ENCODE measurements at regions not wholly inside any gene's neighbourhood (a gene's known extent, or its start where the extent isn't known, plus 50 kb on each side); places are given as distances from the start of the nearest gene placed in this dataset.

DNA sequence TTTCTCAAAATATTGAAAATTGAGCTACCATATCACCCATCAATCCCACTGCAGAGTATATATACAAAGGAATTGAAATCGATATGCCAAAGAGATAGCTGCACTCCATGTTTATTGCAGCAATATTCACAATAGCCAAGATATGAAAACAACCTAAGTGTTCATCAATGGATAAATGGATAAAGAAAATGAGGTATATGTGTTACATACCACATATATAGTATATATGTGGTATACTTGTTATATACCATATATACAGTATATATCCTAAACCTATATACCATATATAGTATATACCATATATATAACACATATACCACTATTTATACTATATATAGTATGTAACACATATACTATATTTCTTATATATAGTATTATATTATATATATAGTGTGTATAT is 313.3 kb downstream of the ZNF608 start (continued):
- TF ChIP-seq, protein P1, sequence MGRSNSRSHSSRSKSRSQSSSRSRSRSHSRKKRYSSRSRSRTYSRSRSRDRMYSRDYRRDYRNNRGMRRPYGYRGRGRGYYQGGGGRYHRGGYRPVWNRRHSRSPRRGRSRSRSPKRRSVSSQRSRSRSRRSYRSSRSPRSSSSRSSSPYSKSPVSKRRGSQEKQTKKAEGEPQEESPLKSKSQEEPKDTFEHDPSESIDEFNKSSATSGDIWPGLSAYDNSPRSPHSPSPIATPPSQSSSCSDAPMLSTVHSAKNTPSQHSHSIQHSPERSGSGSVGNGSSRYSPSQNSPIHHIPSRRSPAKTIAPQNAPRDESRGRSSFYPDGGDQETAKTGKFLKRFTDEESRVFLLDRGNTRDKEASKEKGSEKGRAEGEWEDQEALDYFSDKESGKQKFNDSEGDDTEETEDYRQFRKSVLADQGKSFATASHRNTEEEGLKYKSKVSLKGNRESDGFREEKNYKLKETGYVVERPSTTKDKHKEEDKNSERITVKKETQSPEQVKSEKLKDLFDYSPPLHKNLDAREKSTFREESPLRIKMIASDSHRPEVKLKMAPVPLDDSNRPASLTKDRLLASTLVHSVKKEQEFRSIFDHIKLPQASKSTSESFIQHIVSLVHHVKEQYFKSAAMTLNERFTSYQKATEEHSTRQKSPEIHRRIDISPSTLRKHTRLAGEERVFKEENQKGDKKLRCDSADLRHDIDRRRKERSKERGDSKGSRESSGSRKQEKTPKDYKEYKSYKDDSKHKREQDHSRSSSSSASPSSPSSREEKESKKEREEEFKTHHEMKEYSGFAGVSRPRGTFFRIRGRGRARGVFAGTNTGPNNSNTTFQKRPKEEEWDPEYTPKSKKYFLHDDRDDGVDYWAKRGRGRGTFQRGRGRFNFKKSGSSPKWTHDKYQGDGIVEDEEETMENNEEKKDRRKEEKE (IDR thresholded peaks at IDR 0.05), result no peak
- TF ChIP-seq, protein P2, sequence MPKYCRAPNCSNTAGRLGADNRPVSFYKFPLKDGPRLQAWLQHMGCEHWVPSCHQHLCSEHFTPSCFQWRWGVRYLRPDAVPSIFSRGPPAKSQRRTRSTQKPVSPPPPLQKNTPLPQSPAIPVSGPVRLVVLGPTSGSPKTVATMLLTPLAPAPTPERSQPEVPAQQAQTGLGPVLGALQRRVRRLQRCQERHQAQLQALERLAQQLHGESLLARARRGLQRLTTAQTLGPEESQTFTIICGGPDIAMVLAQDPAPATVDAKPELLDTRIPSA (CRISPR knock-in tag; IDR thresholded peaks at IDR 0.05; ENCODE audit: borderline replicate concordance), result no peak

DNA sequence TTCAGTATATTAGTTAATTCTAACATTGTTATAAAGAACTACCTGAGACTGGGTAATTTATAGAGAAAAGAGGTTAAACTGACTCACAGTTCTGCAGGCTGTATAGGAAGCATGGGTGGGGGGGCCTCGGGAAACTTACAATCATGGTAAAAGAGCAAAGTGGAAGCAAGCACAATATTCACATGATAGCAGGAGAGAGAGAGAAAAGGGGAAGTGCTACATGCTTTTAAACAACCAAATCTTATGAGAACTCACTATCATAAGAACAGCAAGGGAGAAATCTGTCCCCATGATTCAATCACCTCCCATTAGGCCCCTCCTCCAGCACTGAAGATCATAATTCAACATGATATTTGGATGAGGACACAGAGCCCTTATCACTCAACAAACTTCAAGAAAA is 324.9 kb downstream of the ZNF608 start:
- no TSS peak for BruUV-seq (replicated peaks)
- H3K4me2 ChIP-seq (ENCODE audit: low read depth, low read length), result no peak overlapping the region
- no peaks in the 10 kb centered on the region for H3K4me1 ChIP-seq (ENCODE audit: insufficient read depth, low read length)
- TF ChIP-seq, protein P3, sequence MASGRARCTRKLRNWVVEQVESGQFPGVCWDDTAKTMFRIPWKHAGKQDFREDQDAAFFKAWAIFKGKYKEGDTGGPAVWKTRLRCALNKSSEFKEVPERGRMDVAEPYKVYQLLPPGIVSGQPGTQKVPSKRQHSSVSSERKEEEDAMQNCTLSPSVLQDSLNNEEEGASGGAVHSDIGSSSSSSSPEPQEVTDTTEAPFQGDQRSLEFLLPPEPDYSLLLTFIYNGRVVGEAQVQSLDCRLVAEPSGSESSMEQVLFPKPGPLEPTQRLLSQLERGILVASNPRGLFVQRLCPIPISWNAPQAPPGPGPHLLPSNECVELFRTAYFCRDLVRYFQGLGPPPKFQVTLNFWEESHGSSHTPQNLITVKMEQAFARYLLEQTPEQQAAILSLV (CRISPR knock-in tag; IDR thresholded peaks at IDR 0.05; ENCODE audit: borderline replicate concordance), result no peak
- TF ChIP-seq HNRNPL (IDR thresholded peaks at IDR 0.05; ENCODE audit: low read depth, low read length), result no peak
- no peak for TF ChIP-seq ZSCAN25 (CRISPR knock-in tag; IDR thresholded peaks at IDR 0.05)
- TF ChIP-seq ERF (CRISPR knock-in tag; IDR thresholded peaks at IDR 0.05), result no peak
- no peak for TF ChIP-seq PHB2 (IDR thresholded peaks at IDR 0.05; ENCODE audit: partially characterized antibody)
- TF ChIP-seq, protein P4, sequence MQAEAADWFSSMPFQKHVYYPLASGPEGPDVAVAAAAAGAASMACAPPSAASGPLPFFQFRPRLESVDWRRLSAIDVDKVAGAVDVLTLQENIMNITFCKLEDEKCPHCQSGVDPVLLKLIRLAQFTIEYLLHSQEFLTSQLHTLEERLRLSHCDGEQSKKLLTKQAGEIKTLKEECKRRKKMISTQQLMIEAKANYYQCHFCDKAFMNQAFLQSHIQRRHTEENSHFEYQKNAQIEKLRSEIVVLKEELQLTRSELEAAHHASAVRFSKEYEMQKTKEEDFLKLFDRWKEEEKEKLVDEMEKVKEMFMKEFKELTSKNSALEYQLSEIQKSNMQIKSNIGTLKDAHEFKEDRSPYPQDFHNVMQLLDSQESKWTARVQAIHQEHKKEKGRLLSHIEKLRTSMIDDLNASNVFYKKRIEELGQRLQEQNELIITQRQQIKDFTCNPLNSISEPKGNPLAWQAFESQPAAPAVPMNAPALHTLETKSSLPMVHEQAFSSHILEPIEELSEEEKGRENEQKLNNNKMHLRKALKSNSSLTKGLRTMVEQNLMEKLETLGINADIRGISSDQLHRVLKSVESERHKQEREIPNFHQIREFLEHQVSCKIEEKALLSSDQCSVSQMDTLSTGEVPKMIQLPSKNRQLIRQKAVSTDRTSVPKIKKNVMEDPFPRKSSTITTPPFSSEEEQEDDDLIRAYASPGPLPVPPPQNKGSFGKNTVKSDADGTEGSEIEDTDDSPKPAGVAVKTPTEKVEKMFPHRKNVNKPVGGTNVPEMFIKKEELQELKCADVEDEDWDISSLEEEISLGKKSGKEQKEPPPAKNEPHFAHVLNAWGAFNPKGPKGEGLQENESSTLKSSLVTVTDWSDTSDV (CRISPR knock-in tag; IDR thresholded peaks at IDR 0.05), result no peak
- TF ChIP-seq, protein P5, sequence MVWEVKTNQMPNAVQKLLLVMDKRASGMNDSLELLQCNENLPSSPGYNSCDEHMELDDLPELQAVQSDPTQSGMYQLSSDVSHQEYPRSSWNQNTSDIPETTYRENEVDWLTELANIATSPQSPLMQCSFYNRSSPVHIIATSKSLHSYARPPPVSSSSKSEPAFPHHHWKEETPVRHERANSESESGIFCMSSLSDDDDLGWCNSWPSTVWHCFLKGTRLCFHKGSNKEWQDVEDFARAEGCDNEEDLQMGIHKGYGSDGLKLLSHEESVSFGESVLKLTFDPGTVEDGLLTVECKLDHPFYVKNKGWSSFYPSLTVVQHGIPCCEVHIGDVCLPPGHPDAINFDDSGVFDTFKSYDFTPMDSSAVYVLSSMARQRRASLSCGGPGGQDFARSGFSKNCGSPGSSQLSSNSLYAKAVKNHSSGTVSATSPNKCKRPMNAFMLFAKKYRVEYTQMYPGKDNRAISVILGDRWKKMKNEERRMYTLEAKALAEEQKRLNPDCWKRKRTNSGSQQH (CRISPR knock-in tag; IDR thresholded peaks at IDR 0.05; ENCODE audit: low read depth), result no peak
- no peak for TF ChIP-seq ZFP62 (CRISPR knock-in tag; IDR thresholded peaks at IDR 0.05)
- TF ChIP-seq, protein P6, sequence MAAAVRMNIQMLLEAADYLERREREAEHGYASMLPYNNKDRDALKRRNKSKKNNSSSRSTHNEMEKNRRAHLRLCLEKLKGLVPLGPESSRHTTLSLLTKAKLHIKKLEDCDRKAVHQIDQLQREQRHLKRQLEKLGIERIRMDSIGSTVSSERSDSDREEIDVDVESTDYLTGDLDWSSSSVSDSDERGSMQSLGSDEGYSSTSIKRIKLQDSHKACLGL (CRISPR knock-in tag; IDR thresholded peaks at IDR 0.05), result no peak
- TF ChIP-seq DNMT3B (CRISPR knock-in tag; conservative IDR thresholded peaks at IDR 0.05), result no peak
- no peaks in the 10 kb centered on the region for H3K79me2 ChIP-seq (ENCODE audit: insufficient read depth, low read length)
- no peak for FAIRE-seq
- POLR2A ChIA-PET, result no interaction called here
- no peak overlapping the region for H3K4me3 ChIP-seq (replicated peaks in 1 of 3; ENCODE audit: insufficient read depth in 1 of 3, low read depth in 2 of 3, low read length in 3 of 3)
- intact Hi-C loops (cut with micrococcal nuclease; ENCODE audit: unreplicated experiment) (no loop called here), in situ Hi-C loops (cut with HindIII; ENCODE audit: extremely low pct_ligation_motif_present, low pct_unique_long_range_greater_than_20kb) (no loop called here)
- no peaks in the 10 kb centered on the region for H3K36me3 ChIP-seq (replicated peaks in 1 of 2; ENCODE audit: control insufficient read depth in 1 of 2, insufficient read depth in 2 of 2, low read length in 2 of 2)
- no peaks in the 10 kb centered on the region for H3K27me3 ChIP-seq (ENCODE audit: control insufficient read depth in 1 of 2, insufficient read depth in 2 of 2, low read length in 2 of 2)
- no peak overlapping the region for H2AFZ ChIP-seq (ENCODE audit: low read length)
- H4K20me1 ChIP-seq (ENCODE audit: insufficient read depth, low read length), result no peaks in the 10 kb centered on the region
- no peak overlapping the region for H3K27ac ChIP-seq (ENCODE audit: extremely low read length, insufficient read depth, low read length)
- no peaks in the 10 kb centered on the region for H3K9me3 ChIP-seq (ENCODE audit: low read length)
- H3K9ac ChIP-seq (ENCODE audit: insufficient read depth, low read depth, low read length), result no peak overlapping the region
- WGBS (ENCODE audit: low lambda C conversion rate), result 0% methylated on average over 1 of the region's 1 CpG
- CTCF ChIA-PET (ENCODE audit: low intra/inter-chr PET ratio, low total read pairs), result no interaction called here
- DNase-seq (ENCODE audit: low spot score), result no peak
- no peak for ATAC-seq
